ENCODE measurements at regions not wholly inside any gene's neighbourhood (a gene's known extent, or its start where the extent isn't known, plus 50 kb on each side); places are given as distances from the start of the nearest gene placed in this dataset.

GRCh38 chr13:103291798-103292572, 225.8 kb upstream of the SLC10A2 start:
- Histone ChIP-seq H3K36me3 (ENCODE audit: low read depth, low read length) (no peaks in the 10 kb centered on the region), H3K9me3 (ENCODE audit: low read length) (no peaks in the 10 kb centered on the region), H3K4me3 (ENCODE audit: low read length) (no peak overlapping the region), H3K79me2 (ENCODE audit: low read length) (no peaks in the 10 kb centered on the region), H3K4me2 (ENCODE audit: low read length) (no peak overlapping the region), H4K20me1 (ENCODE audit: low read length) (no peaks in the 10 kb centered on the region), H3F3A (ENCODE audit: low read length, unreplicated experiment) (no peaks in the 10 kb centered on the region), H3K9me2 (replicated peaks; ENCODE audit: low read length) (no peaks in the 10 kb centered on the region), H3K27me3 (ENCODE audit: low read length) (no peaks in the 10 kb centered on the region), H3K27ac (ENCODE audit: low read length) (no peak overlapping the region), H3K9ac (ENCODE audit: low read length) (no peak overlapping the region), H2AFZ (ENCODE audit: low read length) (no peak overlapping the region), H3K4me1 (ENCODE audit: insufficient read depth, low read length) (peaks cover 10% of the 10 kb centered on the region)
- intact Hi-C loops (cut with micrococcal nuclease) = no loop called here
- ATAC-seq = no peak
- CTCF ChIA-PET = no interaction called here
- no peak for DNase-seq
- TF ChIP-seq EZH2phosphoT487 (IDR thresholded peaks at IDR 0.05; ENCODE audit: borderline replicate concordance, low read length) (no peak), EZH2 (IDR thresholded peaks at IDR 0.05; ENCODE audit: low read length, unreplicated experiment) (no peak)
- TF ChIP-seq, protein P1, sequence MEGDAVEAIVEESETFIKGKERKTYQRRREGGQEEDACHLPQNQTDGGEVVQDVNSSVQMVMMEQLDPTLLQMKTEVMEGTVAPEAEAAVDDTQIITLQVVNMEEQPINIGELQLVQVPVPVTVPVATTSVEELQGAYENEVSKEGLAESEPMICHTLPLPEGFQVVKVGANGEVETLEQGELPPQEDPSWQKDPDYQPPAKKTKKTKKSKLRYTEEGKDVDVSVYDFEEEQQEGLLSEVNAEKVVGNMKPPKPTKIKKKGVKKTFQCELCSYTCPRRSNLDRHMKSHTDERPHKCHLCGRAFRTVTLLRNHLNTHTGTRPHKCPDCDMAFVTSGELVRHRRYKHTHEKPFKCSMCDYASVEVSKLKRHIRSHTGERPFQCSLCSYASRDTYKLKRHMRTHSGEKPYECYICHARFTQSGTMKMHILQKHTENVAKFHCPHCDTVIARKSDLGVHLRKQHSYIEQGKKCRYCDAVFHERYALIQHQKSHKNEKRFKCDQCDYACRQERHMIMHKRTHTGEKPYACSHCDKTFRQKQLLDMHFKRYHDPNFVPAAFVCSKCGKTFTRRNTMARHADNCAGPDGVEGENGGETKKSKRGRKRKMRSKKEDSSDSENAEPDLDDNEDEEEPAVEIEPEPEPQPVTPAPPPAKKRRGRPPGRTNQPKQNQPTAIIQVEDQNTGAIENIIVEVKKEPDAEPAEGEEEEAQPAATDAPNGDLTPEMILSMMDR (conservative IDR thresholded peaks at IDR 0.05; ENCODE audit: low read depth, low read length) = no peak
- no TSS peak for BruUV-seq (replicated peaks)
- POLR2A ChIA-PET (ENCODE audit: unreplicated experiment) = no interaction called here

GRCh38 chr13:103291226-103291625, 225.0 kb upstream of the SLC10A2 start:
- ChIA-PET POLR2A (ENCODE audit: unreplicated experiment) (no interaction called here), CTCF (no interaction called here)
- no peaks in the 10 kb centered on the region for H3F3A ChIP-seq (ENCODE audit: low read length, unreplicated experiment)
- H3K4me2 ChIP-seq (ENCODE audit: low read length) = no peak overlapping the region
- peaks cover 10% of the 10 kb centered on the region for H3K4me1 ChIP-seq (ENCODE audit: insufficient read depth, low read length)
- H3K9ac ChIP-seq (ENCODE audit: low read length) = no peak overlapping the region
- TF ChIP-seq EZH2phosphoT487 (IDR thresholded peaks at IDR 0.05; ENCODE audit: borderline replicate concordance, low read length) (no peak), EZH2 (IDR thresholded peaks at IDR 0.05; ENCODE audit: low read length, unreplicated experiment) (no peak)
- TF ChIP-seq, protein P1 (conservative IDR thresholded peaks at IDR 0.05; ENCODE audit: low read depth, low read length) = no peak
- H3K79me2 ChIP-seq (ENCODE audit: low read length) = no peaks in the 10 kb centered on the region
- DNase-seq (no peak), ATAC-seq (no peak)
- no peak overlapping the region for H3K27ac ChIP-seq (ENCODE audit: low read length)
- no peaks in the 10 kb centered on the region for H3K36me3 ChIP-seq (ENCODE audit: low read depth, low read length)
- H3K9me3 ChIP-seq (ENCODE audit: low read length) = no peaks in the 10 kb centered on the region
- no TSS peak for BruUV-seq (replicated peaks)
- H3K4me3 ChIP-seq (ENCODE audit: low read length) = no peak overlapping the region
- no peaks in the 10 kb centered on the region for H3K27me3 ChIP-seq (ENCODE audit: low read length)
- no peak overlapping the region for H2AFZ ChIP-seq (ENCODE audit: low read length)
- H4K20me1 ChIP-seq (ENCODE audit: low read length) = no peaks in the 10 kb centered on the region
- intact Hi-C loops (cut with micrococcal nuclease) = no loop called here
- H3K9me2 ChIP-seq (replicated peaks; ENCODE audit: low read length) = no peaks in the 10 kb centered on the region

GRCh38 chr13:103289681-103290080, 223.5 kb upstream of the SLC10A2 start:
- CTCF ChIA-PET = no interaction called here
- no TSS peak for BruUV-seq (replicated peaks)
- Histone ChIP-seq H3K9me2 (replicated peaks; ENCODE audit: low read length) (no peaks in the 10 kb centered on the region), H3K4me2 (ENCODE audit: low read length) (no peak overlapping the region), H3K36me3 (ENCODE audit: low read depth, low read length) (no peaks in the 10 kb centered on the region), H3F3A (ENCODE audit: low read length, unreplicated experiment) (no peaks in the 10 kb centered on the region), H3K79me2 (ENCODE audit: low read length) (no peaks in the 10 kb centered on the region), H3K9me3 (ENCODE audit: low read length) (no peaks in the 10 kb centered on the region), H3K27ac (ENCODE audit: low read length) (no peak overlapping the region), H3K4me1 (ENCODE audit: insufficient read depth, low read length) (peaks cover 10% of the 10 kb centered on the region), H3K4me3 (ENCODE audit: low read length) (no peak overlapping the region), H3K9ac (ENCODE audit: low read length) (no peak overlapping the region), H2AFZ (ENCODE audit: low read length) (no peak overlapping the region), H4K20me1 (ENCODE audit: low read length) (no peaks in the 10 kb centered on the region), H3K27me3 (ENCODE audit: low read length) (no peaks in the 10 kb centered on the region)
- POLR2A ChIA-PET (ENCODE audit: unreplicated experiment) = no interaction called here
- DNase-seq (no peak), ATAC-seq (no peak)
- intact Hi-C loops (cut with micrococcal nuclease) = no loop called here
- TF ChIP-seq EZH2 (IDR thresholded peaks at IDR 0.05; ENCODE audit: low read length, unreplicated experiment) = no peak
- TF ChIP-seq EZH2phosphoT487 (IDR thresholded peaks at IDR 0.05; ENCODE audit: borderline replicate concordance, low read length) = no peak
- TF ChIP-seq, protein P1 (conservative IDR thresholded peaks at IDR 0.05; ENCODE audit: low read depth, low read length) = no peak
